ENCODE measurements at regions not wholly inside any gene's neighbourhood (a gene's known extent, or its start where the extent isn't known, plus 50 kb on each side); places are given as distances from the start of the nearest gene placed in this dataset.

DNA sequence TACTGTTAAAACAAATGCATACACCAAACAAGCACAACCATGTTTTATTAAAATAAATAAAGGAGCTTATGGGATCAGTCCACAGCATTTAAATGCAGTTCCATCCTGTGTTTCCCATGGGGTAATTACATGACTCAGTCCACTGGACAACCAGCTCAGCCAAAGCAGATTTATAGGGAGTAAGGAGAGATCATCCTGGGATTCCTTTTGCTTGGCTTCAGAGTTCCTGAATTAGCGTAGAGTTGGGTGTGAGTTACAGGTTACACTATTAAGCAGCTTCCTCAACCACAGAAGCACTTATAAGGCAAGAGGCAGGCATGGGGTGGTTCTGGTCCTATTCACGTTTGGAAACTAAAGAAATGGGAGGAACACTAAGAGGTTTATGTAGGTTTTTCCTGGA is 381.1 kb upstream of the ACTBL2 start:
- TF ChIP-seq, protein P1, sequence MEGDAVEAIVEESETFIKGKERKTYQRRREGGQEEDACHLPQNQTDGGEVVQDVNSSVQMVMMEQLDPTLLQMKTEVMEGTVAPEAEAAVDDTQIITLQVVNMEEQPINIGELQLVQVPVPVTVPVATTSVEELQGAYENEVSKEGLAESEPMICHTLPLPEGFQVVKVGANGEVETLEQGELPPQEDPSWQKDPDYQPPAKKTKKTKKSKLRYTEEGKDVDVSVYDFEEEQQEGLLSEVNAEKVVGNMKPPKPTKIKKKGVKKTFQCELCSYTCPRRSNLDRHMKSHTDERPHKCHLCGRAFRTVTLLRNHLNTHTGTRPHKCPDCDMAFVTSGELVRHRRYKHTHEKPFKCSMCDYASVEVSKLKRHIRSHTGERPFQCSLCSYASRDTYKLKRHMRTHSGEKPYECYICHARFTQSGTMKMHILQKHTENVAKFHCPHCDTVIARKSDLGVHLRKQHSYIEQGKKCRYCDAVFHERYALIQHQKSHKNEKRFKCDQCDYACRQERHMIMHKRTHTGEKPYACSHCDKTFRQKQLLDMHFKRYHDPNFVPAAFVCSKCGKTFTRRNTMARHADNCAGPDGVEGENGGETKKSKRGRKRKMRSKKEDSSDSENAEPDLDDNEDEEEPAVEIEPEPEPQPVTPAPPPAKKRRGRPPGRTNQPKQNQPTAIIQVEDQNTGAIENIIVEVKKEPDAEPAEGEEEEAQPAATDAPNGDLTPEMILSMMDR (IDR thresholded peaks at IDR 0.05; ENCODE audit: low read depth, low read length), result no peak
- no peak for TF ChIP-seq POLR2A (IDR thresholded peaks at IDR 0.05; ENCODE audit: extremely low read depth, insufficient read length)
